ENCODE measurements at regions not wholly inside any gene's neighbourhood (a gene's known extent, or its start where the extent isn't known, plus 50 kb on each side); places are given as distances from the start of the nearest gene placed in this dataset.

DNA sequence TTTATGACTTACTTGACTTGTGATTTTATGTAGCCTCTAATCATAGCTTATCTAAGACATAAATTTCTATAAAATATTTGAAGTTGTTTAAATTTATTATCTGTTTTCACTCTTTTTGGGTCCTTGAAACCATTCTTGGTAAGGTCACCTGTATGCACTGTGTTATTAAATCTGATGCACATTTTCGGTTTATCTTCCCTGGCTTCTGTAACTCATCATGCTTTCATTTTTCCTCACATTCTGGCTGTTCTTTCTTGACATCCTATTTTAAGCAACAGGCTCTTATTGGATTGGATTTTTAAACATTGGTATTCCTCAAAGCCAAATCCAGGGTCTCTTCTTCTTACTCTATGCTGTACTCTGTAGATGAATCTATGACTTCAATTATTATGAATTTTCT is 341.6 kb downstream of the TGFB2 start:
- POLR2A ChIA-PET, result no interaction called here

More for the DNA sequence above, 341.6 kb downstream of the TGFB2 start:
- no TSS peak for BruUV-seq (replicated peaks)
- DNase-seq (ENCODE audit: low read depth, low spot score) (no peak), ATAC-seq (no peak)
- Histone ChIP-seq H2AFZ (ENCODE audit: low read depth, low read length, poor library complexity, severe bottlenecking) (no peak overlapping the region), H3K79me2 (ENCODE audit: insufficient read depth, low read length) (no peaks in the 10 kb centered on the region), H3K4me3 (replicated peaks in 1 of 2; ENCODE audit: low read depth in 1 of 2, low read length in 2 of 2) (no peak overlapping the region), H3K9me2 (ENCODE audit: insufficient read depth) (no peaks in the 10 kb centered on the region), H4K20me1 (ENCODE audit: insufficient read depth) (no peaks in the 10 kb centered on the region), H3K36me3 (ENCODE audit: control insufficient read depth in 1 of 2, insufficient read depth in 2 of 2, low read length in 2 of 2) (no peaks in the 10 kb centered on the region), H3K9me3 (ENCODE audit: control insufficient read depth in 1 of 2, insufficient read depth in 1 of 2, low read depth in 1 of 2, low read length in 2 of 2) (no peaks in the 10 kb centered on the region), H3K9ac (ENCODE audit: low read length) (no peak overlapping the region), H3K4me1 (ENCODE audit: control insufficient read depth in 1 of 2, insufficient read depth in 2 of 2, low read length in 2 of 2) (no peaks in the 10 kb centered on the region), H3K27ac (ENCODE audit: low read depth, low read length) (no peak overlapping the region), H3K4me2 (ENCODE audit: low read length) (no peak overlapping the region), H3K27me3 (ENCODE audit: insufficient read depth, low read length) (no peaks in the 10 kb centered on the region)
- CTCF ChIA-PET, result no interaction called here
- TF ChIP-seq, protein P1, sequence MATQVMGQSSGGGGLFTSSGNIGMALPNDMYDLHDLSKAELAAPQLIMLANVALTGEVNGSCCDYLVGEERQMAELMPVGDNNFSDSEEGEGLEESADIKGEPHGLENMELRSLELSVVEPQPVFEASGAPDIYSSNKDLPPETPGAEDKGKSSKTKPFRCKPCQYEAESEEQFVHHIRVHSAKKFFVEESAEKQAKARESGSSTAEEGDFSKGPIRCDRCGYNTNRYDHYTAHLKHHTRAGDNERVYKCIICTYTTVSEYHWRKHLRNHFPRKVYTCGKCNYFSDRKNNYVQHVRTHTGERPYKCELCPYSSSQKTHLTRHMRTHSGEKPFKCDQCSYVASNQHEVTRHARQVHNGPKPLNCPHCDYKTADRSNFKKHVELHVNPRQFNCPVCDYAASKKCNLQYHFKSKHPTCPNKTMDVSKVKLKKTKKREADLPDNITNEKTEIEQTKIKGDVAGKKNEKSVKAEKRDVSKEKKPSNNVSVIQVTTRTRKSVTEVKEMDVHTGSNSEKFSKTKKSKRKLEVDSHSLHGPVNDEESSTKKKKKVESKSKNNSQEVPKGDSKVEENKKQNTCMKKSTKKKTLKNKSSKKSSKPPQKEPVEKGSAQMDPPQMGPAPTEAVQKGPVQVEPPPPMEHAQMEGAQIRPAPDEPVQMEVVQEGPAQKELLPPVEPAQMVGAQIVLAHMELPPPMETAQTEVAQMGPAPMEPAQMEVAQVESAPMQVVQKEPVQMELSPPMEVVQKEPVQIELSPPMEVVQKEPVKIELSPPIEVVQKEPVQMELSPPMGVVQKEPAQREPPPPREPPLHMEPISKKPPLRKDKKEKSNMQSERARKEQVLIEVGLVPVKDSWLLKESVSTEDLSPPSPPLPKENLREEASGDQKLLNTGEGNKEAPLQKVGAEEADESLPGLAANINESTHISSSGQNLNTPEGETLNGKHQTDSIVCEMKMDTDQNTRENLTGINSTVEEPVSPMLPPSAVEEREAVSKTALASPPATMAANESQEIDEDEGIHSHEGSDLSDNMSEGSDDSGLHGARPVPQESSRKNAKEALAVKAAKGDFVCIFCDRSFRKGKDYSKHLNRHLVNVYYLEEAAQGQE (IDR thresholded peaks at IDR 0.05; ENCODE audit: low read depth), result no peak
- no peak for TF ChIP-seq SP1 (IDR thresholded peaks at IDR 0.05; ENCODE audit: low read depth)
- no peak for TF ChIP-seq YY1 (IDR thresholded peaks at IDR 0.05; ENCODE audit: extremely low read depth, insufficient replicate concordance, low read depth, low read length)
- TF ChIP-seq EZH2phosphoT487 (IDR thresholded peaks at IDR 0.05; ENCODE audit: borderline replicate concordance), result no peak
- TF ChIP-seq, protein P2, sequence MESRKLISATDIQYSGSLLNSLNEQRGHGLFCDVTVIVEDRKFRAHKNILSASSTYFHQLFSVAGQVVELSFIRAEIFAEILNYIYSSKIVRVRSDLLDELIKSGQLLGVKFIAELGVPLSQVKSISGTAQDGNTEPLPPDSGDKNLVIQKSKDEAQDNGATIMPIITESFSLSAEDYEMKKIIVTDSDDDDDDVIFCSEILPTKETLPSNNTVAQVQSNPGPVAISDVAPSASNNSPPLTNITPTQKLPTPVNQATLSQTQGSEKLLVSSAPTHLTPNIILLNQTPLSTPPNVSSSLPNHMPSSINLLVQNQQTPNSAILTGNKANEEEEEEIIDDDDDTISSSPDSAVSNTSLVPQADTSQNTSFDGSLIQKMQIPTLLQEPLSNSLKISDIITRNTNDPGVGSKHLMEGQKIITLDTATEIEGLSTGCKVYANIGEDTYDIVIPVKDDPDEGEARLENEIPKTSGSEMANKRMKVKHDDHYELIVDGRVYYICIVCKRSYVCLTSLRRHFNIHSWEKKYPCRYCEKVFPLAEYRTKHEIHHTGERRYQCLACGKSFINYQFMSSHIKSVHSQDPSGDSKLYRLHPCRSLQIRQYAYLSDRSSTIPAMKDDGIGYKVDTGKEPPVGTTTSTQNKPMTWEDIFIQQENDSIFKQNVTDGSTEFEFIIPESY (IDR thresholded peaks at IDR 0.05; ENCODE audit: extremely low read depth, insufficient replicate concordance, low read length), result no peak
- TF ChIP-seq RAD21 (IDR thresholded peaks at IDR 0.05; ENCODE audit: low read depth), result no peak
- no peak for TF ChIP-seq JUND (IDR thresholded peaks at IDR 0.05)
- no peak for TF ChIP-seq POLR2AphosphoS5 (IDR thresholded peaks at IDR 0.05; ENCODE audit: low read depth, low read length)
- no peak for TF ChIP-seq CEBPB (IDR thresholded peaks at IDR 0.05; ENCODE audit: low read depth)
- TF ChIP-seq, protein P3, sequence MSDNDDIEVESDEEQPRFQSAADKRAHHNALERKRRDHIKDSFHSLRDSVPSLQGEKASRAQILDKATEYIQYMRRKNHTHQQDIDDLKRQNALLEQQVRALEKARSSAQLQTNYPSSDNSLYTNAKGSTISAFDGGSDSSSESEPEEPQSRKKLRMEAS (IDR thresholded peaks at IDR 0.05), result no peak
- TF ChIP-seq TCF7L2 (IDR thresholded peaks at IDR 0.05; ENCODE audit: borderline replicate concordance, extremely low read depth, insufficient read depth, insufficient read length), result no peak
- no peak for TF ChIP-seq ZNF274 (IDR thresholded peaks at IDR 0.05; ENCODE audit: low read depth, low read length)
- no peak for TF ChIP-seq ELF1 (IDR thresholded peaks at IDR 0.05; ENCODE audit: borderline replicate concordance, low read depth)
- TF ChIP-seq CBX3 (IDR thresholded peaks at IDR 0.05; ENCODE audit: low read depth), result no peak
- TF ChIP-seq EGR1 (IDR thresholded peaks at IDR 0.05; ENCODE audit: low read depth), result no peak
- no peak for TF ChIP-seq POLR2A (IDR thresholded peaks at IDR 0.05; ENCODE audit: borderline replicate concordance, extremely low read depth, insufficient read depth, insufficient read length)
- no peak for TF ChIP-seq EZH2 (IDR thresholded peaks at IDR 0.05)
- TF ChIP-seq, protein P4, sequence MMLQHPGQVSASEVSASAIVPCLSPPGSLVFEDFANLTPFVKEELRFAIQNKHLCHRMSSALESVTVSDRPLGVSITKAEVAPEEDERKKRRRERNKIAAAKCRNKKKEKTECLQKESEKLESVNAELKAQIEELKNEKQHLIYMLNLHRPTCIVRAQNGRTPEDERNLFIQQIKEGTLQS (IDR thresholded peaks at IDR 0.05), result no peak
- TF ChIP-seq FOSL1 (IDR thresholded peaks at IDR 0.05; ENCODE audit: low read depth), result no peak
- no peak for TF ChIP-seq SRF (IDR thresholded peaks at IDR 0.05; ENCODE audit: low read depth)
- intact Hi-C loops (cut with micrococcal nuclease), result no loop called here
- RAD21 ChIA-PET (ENCODE audit: low non-redundant PET in 1 of 2, low total read pairs in 2 of 2, uncharacterized antibody in 2 of 2, unreplicated experiment in 2 of 2), result no interaction called here
